Subcutaneous abdominal adipose tissue (tissue), 5 donors: ENCODE measurements at regions not wholly inside any gene's neighbourhood (a gene's known extent, or its start where the extent isn't known, plus 50 kb on each side); places are given as distances from the start of the nearest gene placed in this dataset.
"Not testable (repeated sequence)": the region's sequence is repeated elsewhere in the genome, so short reads cannot be mapped to it uniquely, and the experiment has no call there.

Source experiments
- H3K27ac ChIP-seq: one replicate; pipeline ENCODE4 v1.7.0; 2013; ENCODE audit warnings: low read depth, mild to moderate bottlenecking, inconsistent platforms, low read length, moderate library complexity
- H3K27me3 ChIP-seq, 5 donors: one replicate each; pipeline ENCODE4 v1.7.0; 2013; ENCODE audit warnings: low read length in 5 of 5, inconsistent platforms in 1 of 5; ENCODE audit not compliant: control insufficient read depth in 5 of 5, insufficient read depth in 4 of 5
- H3K36me3 ChIP-seq, 5 donors: one replicate each; pipeline ENCODE4 v1.7.0; 2013; ENCODE audit warnings: low read length in 5 of 5; ENCODE audit not compliant: control insufficient read depth in 5 of 5, insufficient read depth in 5 of 5
- H3K4me1 ChIP-seq, 5 donors: one replicate each; pipeline ENCODE4 v1.7.0; 2013; ENCODE audit warnings: low read length in 5 of 5, mild to moderate bottlenecking in 3 of 5, moderate library complexity in 1 of 5; ENCODE audit not compliant: control insufficient read depth in 5 of 5, insufficient read depth in 5 of 5
- H3K4me3 ChIP-seq, 5 donors: one replicate each; pipeline ENCODE4 v1.7.0; 2013; ENCODE audit warnings: low read length in 5 of 5, low read depth in 1 of 5
- H3K9ac ChIP-seq, 5 donors: one replicate each; pipeline ENCODE4 v1.7.0; 2013; ENCODE audit warnings: low read length in 5 of 5, mild to moderate bottlenecking in 4 of 5, moderate library complexity in 3 of 5
- H3K9me3 ChIP-seq, 5 donors: one replicate each; pipeline ENCODE4 v1.7.0; 2013; ENCODE audit warnings: low read length in 5 of 5; ENCODE audit not compliant: control insufficient read depth in 5 of 5
- donor health status: healthy.
- donor health status: healthy.
- donor health status: healthy.
- donor health status: healthy.
- donor health status: healthy.

GRCh38 chr12:84157170-84157569 lies 755.4 kb downstream of the SLC6A15 start:
- H3K9me3 ChIP-seq: no peaks in the 10 kb centered on the region

DNA sequence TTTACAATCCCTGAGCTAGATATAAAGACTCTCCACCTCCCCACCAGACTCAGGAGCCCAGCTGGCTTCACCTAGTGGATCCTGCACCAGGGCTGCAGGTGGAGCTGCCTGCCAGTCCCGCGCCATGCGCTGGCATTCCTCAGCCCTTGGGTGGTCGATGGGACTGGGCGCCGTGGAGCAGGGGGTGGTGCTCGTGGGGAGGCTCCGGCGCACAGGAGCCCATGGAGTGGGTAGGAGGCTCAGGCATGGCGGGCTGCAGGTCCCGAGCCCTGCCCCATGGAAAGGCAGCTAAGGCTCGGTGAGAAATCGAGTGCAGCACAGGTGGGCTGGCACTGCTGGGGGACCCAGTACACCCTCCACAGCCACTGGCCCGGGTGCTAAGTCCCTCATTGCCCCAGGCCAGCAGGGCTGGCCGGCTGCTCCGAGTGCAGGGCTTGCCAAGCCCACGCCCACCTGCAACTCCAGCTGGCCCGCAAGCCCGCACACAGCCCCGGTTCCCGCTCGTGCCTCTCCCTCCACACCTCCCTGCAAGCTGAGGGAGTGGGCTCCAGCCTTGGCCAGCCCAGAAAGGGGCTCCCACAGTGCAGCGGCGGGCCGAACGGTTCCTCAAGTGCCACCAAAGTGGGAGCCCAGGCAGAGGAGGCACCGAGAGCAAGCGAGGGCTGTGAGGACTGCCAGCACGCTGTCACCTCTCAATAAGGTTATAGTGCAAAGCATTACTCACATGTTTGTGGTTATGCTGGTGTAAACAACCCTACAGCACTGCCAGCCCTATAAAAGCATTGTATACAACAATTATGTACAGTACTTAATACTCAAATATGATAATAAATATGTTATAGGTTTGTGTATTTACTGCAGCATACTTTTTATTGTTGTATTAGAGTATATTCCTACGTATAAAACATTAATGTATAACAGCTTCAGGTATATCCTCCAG lies 757.3 kb downstream of the SLC6A15 start:
- H3K4me3 ChIP-seq, H3K36me3 ChIP-seq, H3K4me1 ChIP-seq, H3K27ac ChIP-seq, H3K27me3 ChIP-seq, H3K9ac ChIP-seq, H3K9me3 ChIP-seq: not testable (repeated sequence)

More at GRCh38 chr12:84157170-84157569, 755.4 kb downstream of the SLC6A15 start:
- Histone ChIP-seq H3K27me3 (no peaks in the 10 kb centered on the region), H3K36me3 (no peaks in the 10 kb centered on the region), H3K4me3 (no peak overlapping the region), H3K4me1 (no peaks in the 10 kb centered on the region), H3K27ac (no peak overlapping the region), H3K9ac (no peak overlapping the region)

DNA sequence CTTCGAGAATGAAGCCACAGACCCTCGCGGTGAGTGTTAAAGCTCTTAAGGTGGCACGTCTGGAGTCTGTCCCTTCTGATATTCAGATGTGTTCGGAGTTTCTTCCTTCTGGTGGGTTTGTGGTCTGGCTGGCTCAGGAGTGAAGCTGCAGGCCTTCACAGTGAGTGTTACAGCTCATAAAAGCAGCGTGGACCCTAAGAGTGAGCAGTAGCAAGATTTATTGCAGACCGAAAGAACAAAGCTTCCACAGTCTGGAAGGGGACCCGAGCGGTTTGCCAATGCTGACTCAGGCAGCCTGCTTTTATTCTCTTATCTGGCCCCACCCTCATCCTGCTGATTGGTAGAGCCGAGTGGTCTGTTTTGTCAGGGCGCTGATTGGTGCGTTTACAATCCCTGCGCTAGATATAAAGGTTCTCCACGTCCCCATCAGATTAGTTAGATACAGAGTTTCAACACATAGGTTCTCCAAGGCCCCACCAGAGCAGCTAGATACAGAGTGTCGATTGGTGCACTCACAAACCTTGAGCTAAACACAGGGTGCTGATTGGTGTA lies 758.1 kb downstream of the SLC6A15 start:
- H3K27me3 ChIP-seq, H3K27ac ChIP-seq, H3K36me3 ChIP-seq, H3K9me3 ChIP-seq, H3K4me3 ChIP-seq, H3K4me1 ChIP-seq, H3K9ac ChIP-seq: not testable (repeated sequence)

DNA sequence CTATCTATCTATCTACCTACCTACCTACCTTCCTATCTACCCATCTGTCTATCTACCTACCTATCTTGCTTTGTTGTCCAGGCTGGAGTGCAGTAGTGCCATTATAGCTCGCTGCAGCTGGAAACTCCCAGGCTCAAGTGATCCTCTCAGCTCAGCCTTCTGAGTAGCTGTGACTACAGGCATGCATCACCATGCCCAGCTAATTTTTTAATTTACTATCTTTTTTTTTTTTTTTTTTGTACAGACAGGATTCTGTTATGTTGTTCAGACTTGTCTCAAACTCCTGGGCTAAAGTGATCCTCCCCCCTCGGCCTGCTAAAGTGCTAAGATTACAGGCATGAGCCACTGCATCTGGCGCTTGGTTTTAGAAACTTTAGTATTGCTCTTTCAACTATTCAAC lies 762.4 kb downstream of the SLC6A15 start:
- Histone ChIP-seq H3K27me3 (no peaks in the 10 kb centered on the region), H3K4me3 (no peak overlapping the region), H3K9ac (no peak overlapping the region), H3K9me3 (peaks cover 0 to 9% (median 4%) of the 10 kb centered on the region in 5 donors), H3K36me3 (no peaks in the 10 kb centered on the region), H3K4me1 (no peaks in the 10 kb centered on the region), H3K27ac (no peak overlapping the region)

DNA sequence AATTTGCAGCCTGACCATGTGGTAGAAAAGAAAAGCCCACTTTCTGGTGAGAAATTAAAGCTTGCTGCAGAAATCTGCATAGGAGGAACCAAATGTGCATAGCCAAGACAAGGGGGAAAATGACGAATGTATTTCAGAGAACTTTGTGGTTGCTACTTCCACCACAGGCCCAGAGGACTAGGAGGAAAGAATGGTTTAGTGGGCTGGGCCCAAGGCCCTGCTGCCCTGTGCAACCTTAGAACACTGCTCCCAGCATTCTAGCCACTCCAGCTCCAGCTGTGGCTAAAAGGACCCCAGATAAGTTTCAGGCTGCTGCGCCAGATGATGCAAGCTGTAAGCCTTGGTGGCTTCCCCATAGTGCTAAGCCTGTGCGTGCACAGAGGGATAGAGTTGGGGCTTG lies 764.3 kb downstream of the SLC6A15 start:
- Histone ChIP-seq H3K27ac (no peak overlapping the region), H3K4me3 (no peak overlapping the region), H3K4me1 (no peaks in the 10 kb centered on the region), H3K9me3 (peaks cover 0 to 9% (median 4%) of the 10 kb centered on the region in 5 donors), H3K36me3 (no peaks in the 10 kb centered on the region), H3K9ac (no peak overlapping the region), H3K27me3 (no peaks in the 10 kb centered on the region)

DNA sequence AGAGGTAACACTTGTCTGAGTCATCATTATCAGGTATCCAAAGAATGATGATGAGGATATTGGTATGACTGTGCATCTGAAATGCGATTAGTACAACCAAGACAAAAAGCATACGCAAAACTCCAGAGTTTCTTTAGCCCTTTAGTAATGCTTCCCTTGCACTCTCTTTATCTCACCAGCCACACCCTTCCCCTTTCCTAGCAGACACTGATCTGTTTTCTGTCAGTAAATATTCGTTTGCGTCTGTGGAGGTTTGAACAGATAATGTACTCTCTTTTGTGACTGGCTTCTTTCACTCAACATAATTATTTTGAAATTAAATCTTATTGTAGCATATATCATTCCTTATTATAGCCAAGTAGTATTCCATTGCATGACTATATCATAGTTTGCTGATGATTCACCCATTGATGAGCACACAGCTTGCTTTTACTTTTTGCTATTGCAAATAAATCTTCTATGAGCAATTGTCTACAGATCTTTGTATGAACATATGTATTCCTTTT lies 775.7 kb downstream of the SLC6A15 start:
- no peak overlapping the region for H3K4me3 ChIP-seq
- H3K27ac ChIP-seq: no peak overlapping the region

GRCh38 chr12:84135586-84136279 lies 776.9 kb downstream of the SLC6A15 start:
- no peak overlapping the region for H3K9ac ChIP-seq
- H3K4me3 ChIP-seq: no peak overlapping the region
- H3K36me3 ChIP-seq: no peaks in the 10 kb centered on the region
- no peaks in the 10 kb centered on the region for H3K27me3 ChIP-seq
- H3K9me3 ChIP-seq: no peaks in the 10 kb centered on the region
- H3K27ac ChIP-seq: no peak overlapping the region
- H3K4me1 ChIP-seq: no peaks in the 10 kb centered on the region

More for the DNA sequence above, 775.7 kb downstream of the SLC6A15 start:
- Histone ChIP-seq H3K9me3 (no peaks in the 10 kb centered on the region), H3K9ac (no peak overlapping the region), H3K27me3 (no peaks in the 10 kb centered on the region), H3K4me1 (no peaks in the 10 kb centered on the region), H3K36me3 (no peaks in the 10 kb centered on the region)

GRCh38 chr12:84134797-84135366 lies 777.7 kb downstream of the SLC6A15 start:
- no peaks in the 10 kb centered on the region for H3K36me3 ChIP-seq
- no peaks in the 10 kb centered on the region for H3K9me3 ChIP-seq
- H3K27ac ChIP-seq: no peak overlapping the region
- no peaks in the 10 kb centered on the region for H3K27me3 ChIP-seq
- H3K4me3 ChIP-seq: no peak overlapping the region
- H3K4me1 ChIP-seq: no peaks in the 10 kb centered on the region
- H3K9ac ChIP-seq: no peak overlapping the region

DNA sequence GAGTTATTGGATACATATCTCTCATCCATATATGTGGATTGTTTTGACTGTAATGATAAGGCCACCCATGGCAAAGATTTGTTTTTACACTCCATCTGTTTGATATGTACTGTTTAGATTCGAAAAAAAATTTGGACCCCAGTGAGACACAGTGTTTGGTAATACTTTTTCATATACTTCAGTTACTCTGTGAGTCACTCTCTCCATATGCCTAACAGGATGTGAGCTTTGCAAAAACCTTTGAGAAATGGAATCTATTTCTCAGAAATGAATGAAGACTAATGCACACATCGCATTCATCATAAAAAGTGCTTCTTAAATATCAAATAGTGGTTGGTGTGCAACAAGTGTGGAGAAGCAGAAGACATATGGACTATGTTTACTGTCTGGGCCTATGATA lies 781.5 kb downstream of the SLC6A15 start:
- Histone ChIP-seq H3K27ac (no peak overlapping the region), H3K4me1 (no peaks in the 10 kb centered on the region), H3K27me3 (no peaks in the 10 kb centered on the region), H3K9ac (no peak overlapping the region), H3K36me3 (no peaks in the 10 kb centered on the region), H3K9me3 (no peaks in the 10 kb centered on the region), H3K4me3 (no peak overlapping the region)
